Hippocampal formation (tissue), 2 donors: ENCODE measurements at regions not wholly inside any gene's neighbourhood (a gene's known extent, or its start where the extent isn't known, plus 50 kb on each side); places are given as distances from the start of the nearest gene placed in this dataset.
A peak's percentile ranks its signal among the peaks of the same experiment; 100 is the strongest.

Experiments
- DNase-seq, 2 donors: peaks; one replicate each; lab custom pipeline; 2025; lab: John Stamatoyannopoulos, UW

DNA sequence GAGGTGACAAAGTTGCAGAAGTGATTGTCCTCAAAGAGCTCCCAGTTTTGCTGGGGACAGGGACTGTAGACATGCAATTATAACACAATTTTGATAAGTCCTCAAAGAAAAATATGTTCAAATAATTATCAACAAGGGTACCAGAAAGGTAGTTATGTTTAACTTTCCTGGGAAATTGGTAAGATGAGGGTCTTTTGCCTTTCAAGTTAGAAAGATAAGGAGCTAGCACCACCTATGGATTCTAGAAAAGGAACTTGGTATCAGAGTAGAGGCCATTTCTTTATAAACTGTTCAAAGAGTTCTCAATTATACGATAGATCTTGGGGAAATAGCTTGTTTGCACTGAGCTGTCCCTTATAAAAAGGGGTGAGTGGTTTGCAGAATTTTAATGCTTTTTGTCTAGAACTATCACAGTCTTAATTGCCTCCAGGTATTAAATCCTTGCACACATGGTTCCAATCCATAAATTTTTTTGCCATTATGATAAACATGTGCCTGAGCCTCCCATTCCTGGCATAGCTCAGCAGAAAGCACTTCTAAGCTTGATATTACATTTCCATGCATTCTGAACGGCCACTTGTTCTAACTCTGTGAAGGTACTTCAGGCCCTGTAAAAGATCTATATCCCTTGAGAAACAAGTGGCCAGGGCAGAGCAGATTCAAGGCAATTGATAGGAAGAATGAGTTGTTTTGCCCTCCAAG lies 247.5 kb upstream of the LRIG1 start:
- no peak for DNase-seq

DNA sequence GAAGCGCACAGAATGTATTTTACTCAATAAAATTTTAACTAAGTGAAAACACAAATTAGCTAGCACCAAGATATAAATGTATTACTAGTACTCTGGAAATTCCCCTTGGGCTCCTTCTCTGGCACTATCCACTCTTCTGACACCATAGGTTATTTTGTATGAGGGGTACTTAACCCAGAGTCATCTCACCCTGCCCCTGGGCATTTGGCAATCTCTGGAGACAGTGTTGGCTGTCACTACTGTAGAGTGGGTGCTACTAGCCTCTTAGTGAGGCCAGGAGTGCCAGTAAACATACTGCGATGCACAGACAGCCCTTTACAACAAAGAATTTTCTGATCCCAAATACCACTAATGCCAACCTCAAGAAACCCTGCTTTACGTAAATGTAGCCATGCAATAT lies 246.3 kb upstream of the KBTBD8 start:
- DNase-seq: no peak

DNA sequence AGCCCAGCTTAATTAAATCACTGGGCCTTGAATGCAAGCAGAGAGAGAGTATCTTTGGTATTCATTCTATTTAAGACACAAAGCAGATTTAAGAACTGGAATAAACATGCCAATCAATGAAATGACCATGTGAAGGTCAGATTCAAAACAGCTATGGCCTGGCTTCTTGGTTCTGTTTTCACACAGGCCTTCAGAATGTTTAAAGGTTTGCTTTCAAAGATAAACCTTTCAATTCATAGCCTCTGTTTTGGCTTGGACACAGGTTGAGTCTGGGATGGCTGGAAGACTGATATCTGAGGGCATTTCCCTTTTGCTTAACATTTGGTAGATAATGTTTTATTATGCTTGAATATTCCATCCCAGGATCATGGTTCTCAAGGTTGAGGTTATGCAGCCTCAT lies 244.4 kb upstream of the KBTBD8 start:
- DNase-seq: no peak

DNA sequence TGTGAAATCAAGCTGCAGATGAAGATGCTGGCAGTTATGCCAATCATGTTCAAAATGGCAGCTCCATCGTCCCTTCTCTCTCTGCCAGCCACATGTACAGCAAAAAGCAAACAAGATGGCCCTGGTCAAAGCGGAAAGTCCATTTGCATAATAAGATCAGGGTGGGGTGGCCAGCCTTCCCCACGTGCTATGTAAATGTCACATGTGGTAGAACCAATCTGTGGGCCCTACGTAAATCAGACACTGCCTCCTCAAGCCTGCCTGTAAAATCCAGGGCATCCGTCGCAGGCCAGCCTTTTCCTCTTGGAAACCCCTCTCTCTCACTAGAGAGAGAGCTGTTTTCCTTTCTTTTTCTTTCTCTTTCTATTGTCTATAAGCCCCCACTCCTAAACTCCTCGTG lies 243.5 kb upstream of the KBTBD8 start:
- DNase-seq: no peak

DNA sequence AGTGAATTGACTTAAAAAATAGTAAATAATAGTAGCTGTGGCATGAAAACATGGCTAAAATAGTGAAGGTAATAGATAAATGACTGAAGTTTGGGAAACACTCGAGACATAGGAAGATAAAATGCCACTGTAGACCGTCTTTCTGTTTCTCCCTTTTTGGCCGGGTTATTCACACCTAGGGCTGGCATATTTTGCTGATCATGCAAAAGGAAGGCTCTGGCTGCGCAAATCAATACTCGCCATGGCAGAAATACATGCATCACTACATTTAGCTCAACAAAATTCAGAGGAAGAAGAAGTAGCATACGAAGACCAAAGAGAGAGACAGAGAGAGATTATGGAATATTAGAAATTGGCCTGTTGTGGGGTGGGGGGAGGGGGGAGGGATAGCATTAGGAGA lies 242.2 kb upstream of the KBTBD8 start:
- no peak for DNase-seq

DNA sequence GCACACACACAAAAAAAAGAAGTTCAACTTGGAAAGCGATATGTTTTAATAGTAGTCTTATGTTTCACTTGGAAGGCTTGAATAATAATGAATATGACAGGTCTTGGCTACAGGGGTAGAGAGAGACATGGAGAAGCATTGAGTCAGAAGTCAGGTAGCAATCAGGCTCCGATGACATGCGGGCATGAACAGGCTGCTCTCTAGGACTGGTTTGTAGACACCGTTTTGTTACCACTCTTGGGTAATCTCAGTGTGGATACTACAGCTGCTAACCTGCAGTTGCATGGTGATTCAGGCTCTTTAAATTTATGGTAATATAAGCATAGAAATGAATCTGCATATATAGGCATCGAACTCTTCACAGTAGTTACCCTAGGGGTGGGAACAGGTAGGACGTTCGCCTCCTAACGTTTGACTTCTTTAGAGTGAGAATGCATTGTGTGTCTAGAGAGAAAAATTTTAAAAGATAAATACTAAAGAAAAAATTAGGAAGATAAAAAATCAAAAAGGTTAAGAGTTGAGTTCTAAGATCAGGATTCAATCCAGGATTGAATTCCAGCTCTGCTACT lies 241.6 kb upstream of the KBTBD8 start:
- no peak for DNase-seq

DNA sequence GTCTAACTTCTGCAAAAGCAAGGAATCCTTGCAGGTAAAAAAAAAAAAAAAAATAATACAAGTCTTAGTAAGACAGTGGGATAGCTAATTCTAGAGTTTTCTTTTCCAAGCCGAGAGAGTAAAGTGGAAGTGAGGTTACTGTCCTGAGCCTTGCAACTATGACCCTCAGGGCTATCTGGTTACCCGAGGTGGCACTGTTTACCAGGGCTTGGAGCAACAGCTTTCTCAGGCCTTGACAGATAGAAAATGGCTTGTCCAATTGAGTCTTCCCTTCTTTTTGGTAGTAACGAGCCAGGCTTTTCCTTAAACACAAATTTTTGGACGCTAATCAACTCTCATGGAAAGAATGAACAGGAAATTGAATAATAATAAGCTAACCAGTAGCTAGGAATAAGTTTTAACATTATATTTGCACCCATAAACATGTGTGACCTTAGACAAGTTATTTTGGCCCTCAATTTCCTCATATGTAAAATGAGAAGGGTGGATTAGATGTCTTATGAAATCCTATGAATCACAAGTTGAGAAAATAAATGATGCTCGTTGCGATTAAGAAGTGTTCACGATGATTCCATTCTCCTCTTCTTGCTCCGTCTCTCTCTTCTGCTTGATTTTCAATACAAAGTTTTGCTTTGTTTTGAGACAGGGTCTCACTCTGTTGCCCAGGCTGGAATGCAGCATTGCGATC lies 236.9 kb upstream of the KBTBD8 start:
- no peak for DNase-seq

DNA sequence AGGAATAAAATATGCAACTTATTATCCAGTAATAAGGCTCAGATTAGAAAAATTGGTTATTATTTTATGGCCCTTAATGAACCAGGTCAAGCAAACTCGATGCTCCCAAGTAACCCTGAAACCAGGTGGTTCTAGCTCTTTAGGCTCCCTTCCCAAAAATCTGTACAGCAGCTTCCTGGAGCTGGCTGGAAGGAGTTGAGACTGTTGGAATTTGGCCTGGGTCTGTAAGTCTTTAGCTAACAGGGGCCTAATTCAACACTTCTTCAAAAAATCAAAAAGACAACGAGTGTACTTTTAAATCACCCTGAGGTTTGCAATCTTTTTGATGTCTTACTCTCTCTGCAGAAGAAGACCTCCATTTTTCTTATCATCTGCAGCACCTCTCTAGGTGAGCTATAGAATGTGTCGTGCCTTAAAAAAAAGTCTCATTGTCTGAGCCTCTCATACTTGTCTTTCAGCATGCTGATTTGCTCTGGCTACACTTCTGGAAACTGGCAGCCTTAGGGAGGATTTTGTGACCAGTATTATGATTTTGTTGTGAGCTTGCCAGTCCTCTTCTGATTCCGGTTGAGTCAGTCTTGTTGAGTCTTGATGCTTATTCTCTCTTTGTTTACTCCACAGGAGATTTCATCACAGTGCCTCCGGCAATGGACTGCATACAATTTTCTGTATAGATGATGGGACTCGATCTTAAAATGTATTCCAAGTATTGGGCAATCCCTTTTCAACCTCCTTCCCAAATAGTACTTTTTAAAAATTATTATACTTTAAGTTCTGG lies 235.0 kb upstream of the KBTBD8 start:
- DNase-seq: peak in 1 of 2 donors; percentile 8

DNA sequence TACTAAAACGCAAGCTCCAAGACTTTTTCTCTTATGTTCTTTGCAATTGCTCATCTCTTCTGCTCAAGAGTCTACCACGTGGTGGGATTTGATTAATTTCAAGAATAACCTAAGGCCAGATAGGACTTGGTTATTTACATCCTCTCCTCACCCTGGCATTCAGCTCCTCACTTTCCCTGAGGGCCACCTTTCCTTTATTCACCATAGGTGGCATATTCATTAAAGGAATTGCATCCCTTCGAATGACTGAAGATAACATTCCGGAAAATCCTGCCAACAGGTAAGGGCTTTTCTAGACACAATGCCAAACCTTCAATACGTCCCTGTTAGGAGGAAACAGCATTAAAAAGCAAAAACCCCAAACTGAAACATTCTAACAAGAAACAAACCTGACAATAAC lies 220.0 kb upstream of the KBTBD8 start:
- DNase-seq: no peak

DNA sequence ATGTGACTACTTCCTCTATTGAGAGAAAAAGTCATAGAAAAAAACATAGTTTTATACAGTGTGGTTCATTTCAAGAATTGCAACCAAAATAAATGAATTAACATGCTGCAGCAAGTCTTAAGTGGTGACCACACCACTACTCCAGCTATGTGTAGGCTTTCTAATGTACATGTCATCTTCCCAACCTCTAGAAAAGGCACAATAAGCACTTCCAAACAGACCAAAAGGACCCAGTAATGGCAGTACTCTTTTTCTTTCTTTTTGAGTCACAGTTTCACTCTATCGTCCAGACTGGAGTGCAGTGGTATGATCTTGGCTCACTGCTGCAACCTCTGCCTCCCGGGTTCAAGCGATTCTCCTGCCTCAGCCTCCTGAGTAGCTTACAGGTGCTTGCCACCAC lies 219.3 kb upstream of the KBTBD8 start:
- no peak for DNase-seq

DNA sequence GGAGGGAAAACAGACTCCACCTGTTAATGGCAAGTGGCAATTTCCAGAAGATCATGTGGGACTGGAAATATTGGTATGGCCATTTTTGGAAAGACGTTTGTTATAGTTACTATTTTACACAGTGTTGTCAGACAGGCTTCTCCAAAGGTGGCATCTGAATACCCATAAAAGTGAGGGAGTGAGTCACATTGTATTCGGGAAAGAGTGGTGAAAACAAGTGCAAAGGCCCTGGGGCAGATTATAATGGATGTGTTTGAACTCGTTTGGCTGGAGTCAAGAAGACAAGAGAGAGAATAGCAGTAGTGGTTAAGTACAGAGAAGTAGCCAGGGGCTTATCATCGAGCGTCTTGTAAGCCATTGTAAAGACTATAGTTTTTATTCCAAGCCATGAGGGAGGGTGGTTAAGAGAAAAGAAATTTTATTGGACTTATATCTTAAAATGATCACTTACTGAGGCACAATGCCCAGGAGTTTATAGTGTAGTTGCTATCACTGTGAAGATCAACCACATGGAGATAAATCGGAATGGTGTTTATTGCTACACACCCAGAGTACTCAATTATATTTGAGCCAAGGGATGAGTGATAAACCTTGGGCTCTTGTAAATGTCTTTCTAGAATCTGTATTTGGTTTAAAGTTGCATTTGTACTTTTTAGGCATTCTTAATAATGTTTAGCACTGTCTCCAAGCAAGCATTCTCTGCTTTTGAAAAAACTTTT lies 212.8 kb upstream of the KBTBD8 start:
- DNase-seq: no peak

DNA sequence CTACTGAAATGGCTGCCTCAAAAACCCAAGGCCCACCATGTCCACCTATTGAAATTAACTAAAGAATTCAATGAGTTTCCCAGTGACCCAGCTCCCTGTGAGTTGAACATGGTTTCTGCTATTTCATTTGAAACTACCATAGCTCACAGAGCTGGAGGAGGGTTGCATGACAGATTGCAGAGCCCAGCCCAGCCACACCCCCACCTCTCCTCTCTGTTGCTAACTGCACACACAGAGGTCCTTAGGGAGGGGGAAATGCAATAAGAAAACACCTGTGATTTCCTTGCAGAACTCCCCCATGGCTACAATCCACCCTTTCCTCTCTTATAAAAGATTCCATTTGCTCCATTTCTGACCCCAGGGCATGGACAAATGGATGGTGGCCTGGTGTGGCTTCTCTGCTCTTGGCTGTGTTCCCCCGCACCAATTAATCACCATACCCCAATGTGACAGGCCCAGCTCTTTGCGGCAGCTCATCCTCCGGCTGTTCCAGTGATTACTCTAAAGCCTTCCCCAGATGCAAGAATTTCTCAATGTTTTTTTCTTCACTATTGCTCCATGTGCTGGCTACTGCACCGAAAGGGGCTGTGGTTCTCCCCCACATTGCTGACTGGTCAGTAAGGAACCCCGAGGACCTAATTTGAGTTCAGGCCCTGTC lies 208.4 kb upstream of the KBTBD8 start:
- no peak for DNase-seq

DNA sequence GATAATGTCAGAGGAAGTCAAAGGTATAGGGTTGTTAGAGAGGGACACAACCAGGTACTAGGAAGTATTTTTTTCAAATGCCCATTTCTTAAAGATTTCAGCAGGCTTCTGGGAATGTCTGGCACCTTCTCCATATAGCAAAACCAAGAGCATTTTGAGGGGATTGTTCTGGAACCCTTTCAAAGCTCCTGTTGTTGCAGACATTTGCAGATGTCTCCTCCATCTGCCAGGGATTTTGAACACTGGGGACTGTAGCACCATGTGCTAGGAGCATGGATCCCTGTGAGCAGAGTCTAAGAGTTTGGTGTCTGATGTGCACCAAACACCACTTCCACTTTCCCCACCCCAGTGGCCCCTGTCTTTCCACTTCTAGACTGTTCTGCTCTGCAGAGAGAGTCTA lies 206.0 kb upstream of the KBTBD8 start:
- DNase-seq: no peak

DNA sequence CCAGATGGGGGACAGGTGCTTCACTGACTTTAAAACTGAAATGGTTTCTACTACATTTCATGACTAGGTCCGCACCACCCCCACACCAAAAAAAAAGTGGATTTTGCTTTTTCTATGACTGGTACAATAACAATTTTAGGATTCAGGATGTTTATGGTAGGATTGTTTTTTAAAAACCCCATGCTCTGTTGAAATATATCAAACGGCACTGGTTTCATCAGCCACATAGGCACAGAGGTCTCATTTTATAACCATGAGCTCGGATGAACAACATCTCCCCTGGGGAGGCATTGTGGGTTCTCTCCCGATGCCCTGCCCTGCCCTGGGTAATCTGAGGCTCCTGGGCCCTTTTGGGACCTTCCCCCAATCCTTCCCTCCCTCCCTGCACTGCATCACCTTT lies 202.7 kb upstream of the KBTBD8 start:
- DNase-seq: no peak

DNA sequence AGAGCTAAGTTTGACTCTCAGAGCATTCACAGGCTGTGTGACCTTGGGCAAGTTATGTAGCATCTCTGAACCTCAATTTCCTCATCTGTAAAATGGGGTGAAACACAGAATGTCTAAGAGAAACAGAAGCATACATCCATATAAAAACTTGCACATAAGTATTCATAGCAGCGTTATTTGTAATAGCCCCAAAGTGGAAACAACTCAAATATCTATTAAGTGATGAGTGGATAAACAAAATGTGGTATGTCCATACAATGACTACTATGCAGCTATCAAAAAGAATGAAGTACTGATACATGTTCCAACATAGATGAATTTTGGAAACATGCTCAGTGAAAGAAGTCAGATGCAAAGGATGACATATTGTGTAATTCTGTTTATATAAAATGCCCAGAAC lies 201.8 kb upstream of the KBTBD8 start:
- DNase-seq: no peak

DNA sequence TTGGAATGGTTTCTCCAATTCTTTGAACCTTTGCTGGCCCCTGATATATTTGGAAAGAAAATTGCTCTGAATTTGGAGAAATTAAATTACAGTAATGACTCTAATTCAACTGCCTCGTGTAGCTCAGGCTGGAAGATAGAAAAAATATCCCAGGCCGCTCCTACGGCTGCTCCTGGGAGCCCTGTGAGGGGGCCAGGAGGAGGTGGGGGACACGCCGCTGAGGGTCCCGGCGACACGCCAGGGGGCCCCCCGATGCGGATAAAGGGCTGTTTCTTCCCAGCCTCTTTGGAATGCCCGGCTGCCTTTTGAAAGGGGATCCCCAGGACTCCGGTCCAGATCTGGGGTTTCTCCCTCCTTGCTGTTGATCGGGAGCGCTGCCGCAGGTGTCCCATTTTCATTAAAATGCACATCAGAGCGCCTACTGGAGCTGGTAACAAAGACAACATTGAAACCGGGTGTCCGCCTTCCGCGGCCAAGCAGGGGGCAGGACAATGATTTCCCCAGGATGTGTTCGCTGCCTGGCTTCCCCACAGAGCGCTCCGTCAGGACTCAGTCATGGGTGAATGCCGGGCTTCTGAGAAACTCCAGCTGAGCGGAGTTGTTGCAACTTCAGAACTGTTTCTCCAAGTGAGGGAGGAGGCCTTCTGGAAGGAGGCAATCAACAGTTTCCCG lies 200.1 kb upstream of the KBTBD8 start:
- peak in 1 of 2 donors; percentile 42 for DNase-seq

DNA sequence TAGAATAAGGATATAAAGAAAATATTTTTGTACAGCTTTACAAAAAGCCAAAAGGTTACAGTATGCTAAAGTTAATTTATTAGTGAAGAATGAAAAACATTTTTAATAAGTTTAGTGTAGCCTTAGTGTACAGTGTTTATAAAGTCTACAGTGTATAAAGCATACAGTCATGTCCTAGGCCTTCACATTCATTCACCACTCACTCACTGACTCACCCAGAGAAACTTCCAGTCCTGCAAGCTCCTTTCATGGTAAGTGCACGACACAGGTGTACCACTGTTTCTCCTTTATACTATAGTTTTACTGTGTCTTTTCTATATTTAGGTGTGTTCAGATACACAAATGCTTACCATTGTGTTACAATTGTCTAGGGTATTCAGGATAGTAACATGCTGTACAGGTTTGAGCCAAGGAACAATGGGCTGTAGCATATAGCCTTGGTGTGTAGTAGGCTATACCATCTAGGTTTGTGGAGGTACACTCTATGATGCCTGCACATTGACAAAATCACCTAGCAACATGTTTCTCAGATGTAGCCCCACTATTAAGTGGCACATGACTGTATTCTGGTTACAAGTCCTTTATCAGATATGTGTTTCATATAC lies 197.1 kb upstream of the KBTBD8 start:
- no peak for DNase-seq

DNA sequence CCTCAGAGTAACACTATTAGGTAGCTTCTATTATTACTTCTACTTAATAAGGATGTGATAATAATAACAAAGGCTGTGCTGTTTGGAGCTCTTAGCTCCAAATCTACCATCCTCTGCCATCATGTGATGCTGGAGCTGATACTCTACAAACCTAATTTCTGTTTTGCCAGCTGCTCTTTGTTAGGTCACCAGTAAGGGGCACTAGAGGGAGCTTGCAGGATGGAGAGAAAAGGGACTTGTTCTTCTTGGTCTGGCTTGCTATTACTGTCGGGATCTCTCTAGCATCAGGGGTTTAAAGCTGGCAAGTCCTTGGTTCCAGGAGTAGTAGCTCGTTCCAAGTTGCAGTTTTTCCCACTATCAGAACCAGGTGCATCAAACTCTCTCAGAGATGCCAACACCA lies 194.9 kb upstream of the KBTBD8 start:
- no peak for DNase-seq

DNA sequence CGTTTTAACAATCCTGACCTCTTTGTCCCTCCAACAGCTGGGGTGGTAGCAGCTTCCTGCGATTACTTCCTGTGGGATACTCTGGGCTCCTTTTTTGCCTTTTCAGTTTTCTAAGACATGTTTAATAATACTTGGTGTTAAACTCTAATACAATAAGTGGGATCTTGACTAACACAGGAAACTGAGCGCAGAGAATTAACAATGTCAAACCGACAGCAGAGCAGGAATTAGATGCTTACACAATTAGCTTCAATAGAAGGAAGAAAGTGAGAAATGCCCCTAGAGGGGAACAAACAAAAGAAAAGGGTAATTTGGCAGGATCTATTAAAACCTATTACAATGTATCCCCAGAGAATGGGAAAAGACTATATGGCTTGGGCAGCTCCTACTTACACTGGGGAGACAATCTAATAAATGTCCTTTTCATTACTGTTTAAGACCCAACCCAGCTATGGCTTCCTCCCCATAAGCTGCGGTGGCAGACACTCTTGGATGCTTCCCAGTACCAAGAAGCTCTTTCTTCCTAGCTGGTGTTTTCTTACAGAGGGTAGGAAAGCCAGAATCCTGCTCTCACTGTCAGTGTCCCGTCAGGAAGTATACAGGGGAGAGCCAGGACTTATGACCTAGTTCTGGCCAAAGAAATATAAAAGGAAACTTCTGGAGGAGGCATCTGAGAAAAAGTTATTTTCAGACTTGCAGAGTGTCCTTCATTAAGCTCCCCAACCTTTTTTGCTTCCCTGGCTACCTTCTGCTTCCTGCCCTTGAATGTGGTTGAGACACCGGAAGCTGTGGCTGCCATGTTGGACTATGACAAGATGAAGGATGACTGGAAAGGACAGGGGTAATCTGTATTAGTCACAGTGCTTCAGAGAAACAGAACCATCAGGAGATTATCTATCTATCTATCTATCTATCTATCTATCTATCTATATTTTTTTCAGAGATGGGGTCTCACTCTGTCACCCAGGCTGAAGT lies 194.1 kb upstream of the KBTBD8 start:
- no peak for DNase-seq
